MM.1S (cell line): ENCODE measurements at regions not wholly inside any gene's neighbourhood (a gene's known extent, or its start where the extent isn't known, plus 50 kb on each side); places are given as distances from the start of the nearest gene placed in this dataset.

Experiments
- DNase-seq: peaks from one replicate; pipeline ENCODE4 v3.0.0-alpha.2; 2015
- H2AFZ ChIP-seq: fragments of 300-600 bp; sonication (generic); 2 replicates; pipeline ENCODE4 v1.6.0; 2016; ENCODE audit warnings: antibody characterized with exemption, low read length
- H3F3A ChIP-seq: fragments of 300-600 bp; sonication (generic); 2 replicates; pipeline ENCODE4 v1.6.1; 2016; ENCODE audit warnings: mild to moderate bottlenecking, antibody characterized with exemption, low read length, moderate library complexity, mixed read lengths; ENCODE audit not compliant: insufficient read depth
- H3K27ac ChIP-seq: fragments of 300-600 bp; sonication (generic); 2 replicates; pipeline ENCODE4 v1.5.1; 2016; ENCODE audit warnings: mild to moderate bottlenecking, low read length
- H3K27me3 ChIP-seq: fragments of 300-600 bp; sonication (generic); replicated peaks from 2 replicates; pipeline ENCODE4 v1.6.0; 2016; ENCODE audit warnings: low read length; ENCODE audit not compliant: insufficient read depth
- H3K36me3 ChIP-seq: fragments of 300-600 bp; sonication (generic); replicated peaks from 2 replicates; pipeline ENCODE4 v1.6.1; 2016; ENCODE audit warnings: mild to moderate bottlenecking, low read length, mixed read lengths; ENCODE audit not compliant: insufficient read depth
- H3K4me1 ChIP-seq: fragments of 300-600 bp; sonication (generic); 2 replicates; pipeline ENCODE4 v1.6.1; 2016; ENCODE audit warnings: low read length, mixed read lengths
- H3K4me2 ChIP-seq: fragments of 300-600 bp; sonication (generic); 2 replicates; pipeline ENCODE4 v1.6.0; 2016; ENCODE audit warnings: low read depth, low read length
- H3K4me3 ChIP-seq: fragments of 300-600 bp; sonication (generic); 2 replicates; pipeline ENCODE4 v1.5.1; 2016; ENCODE audit warnings: low read length, mixed read lengths
- H3K79me2 ChIP-seq: fragments of 300-600 bp; sonication (generic); 2 replicates; pipeline ENCODE4 v1.6.1; 2016; ENCODE audit warnings: mixed run types, low read length, mixed read lengths
- H3K9ac ChIP-seq: fragments of 300-600 bp; sonication (generic); 2 replicates; pipeline ENCODE4 v1.6.1; 2016; ENCODE audit warnings: low read length, mixed read lengths
- H3K9me2 ChIP-seq: fragments of 300-600 bp; sonication (generic); replicated peaks from 2 replicates; pipeline ENCODE4 v1.6.1; 2016; ENCODE audit warnings: mild to moderate bottlenecking, low read length, mixed read lengths; ENCODE audit not compliant: insufficient read depth
- H3K9me3 ChIP-seq: fragments of 300-600 bp; sonication (generic); replicated peaks from 2 replicates; pipeline ENCODE4 v1.6.1; 2016; ENCODE audit warnings: mild to moderate bottlenecking, low read length, mixed read lengths; ENCODE audit not compliant: insufficient read depth
- H4K20me1 ChIP-seq: fragments of 300-600 bp; sonication (generic); 2 replicates; pipeline ENCODE4 v1.6.1; 2016; ENCODE audit warnings: mild to moderate bottlenecking, low read length, moderate library complexity, mixed read lengths; ENCODE audit not compliant: insufficient read depth
- CTCF ChIP-seq: fragments of 300-600 bp; sonication (generic); IDR thresholded peaks from 2 replicates; pipeline ENCODE4 v1.5.1; 2016; ENCODE audit warnings: antibody characterized with exemption, low read length, mixed read lengths
- EZH2 ChIP-seq: fragments of 300-600 bp; sonication (generic); optimal IDR thresholded peaks from 2 replicates; pipeline ENCODE3; 2017; ENCODE audit warnings: low read depth, mild to moderate bottlenecking, antibody characterized with exemption, low read length, mixed read lengths
- EZH2phosphoT487 ChIP-seq: fragments of 300-600 bp; sonication (generic); IDR thresholded peaks from 2 replicates; pipeline ENCODE4 v1.6.1; 2018; ENCODE audit warnings: antibody characterized with exemption, low read length

DNA sequence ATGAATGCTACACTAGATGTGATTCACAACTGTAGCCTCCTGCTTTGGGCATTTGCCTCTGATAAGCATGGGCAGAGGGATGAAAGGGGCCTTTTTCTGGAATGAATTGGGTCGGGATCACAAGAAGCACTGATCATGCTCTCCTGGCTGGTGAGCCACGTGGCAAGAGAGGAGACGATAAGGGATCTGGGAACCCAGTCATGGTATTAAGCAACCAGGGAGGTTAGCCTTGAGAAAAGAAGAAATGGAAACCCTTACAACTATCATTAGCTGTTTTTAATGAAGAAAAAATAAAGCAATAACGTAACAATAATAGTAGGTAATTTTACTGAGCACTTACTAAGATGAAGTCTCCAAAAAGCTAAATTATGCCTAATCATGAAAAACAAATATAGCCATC lies 50.0 kb upstream of the RAI14 start:
- no peak for TF ChIP-seq EZH2phosphoT487
- TF ChIP-seq EZH2: no peak
- no peak for TF ChIP-seq CTCF
- Histone ChIP-seq H3K27me3 (no peaks in the 10 kb centered on the region), H3K36me3 (no peaks in the 10 kb centered on the region), H3F3A (no peaks in the 10 kb centered on the region), H3K4me2 (no peak overlapping the region), H3K4me1 (no peaks in the 10 kb centered on the region), H3K9me2 (no peaks in the 10 kb centered on the region), H4K20me1 (no peaks in the 10 kb centered on the region), H3K27ac (no peak overlapping the region), H3K9ac (no peak overlapping the region), H3K79me2 (no peaks in the 10 kb centered on the region), H2AFZ (no peak overlapping the region), H3K9me3 (no peaks in the 10 kb centered on the region), H3K4me3 (no peak overlapping the region)
- no peak for DNase-seq
